Caco-2 (cell line): ENCODE measurements at regions not wholly inside any gene's neighbourhood (a gene's known extent, or its start where the extent isn't known, plus 50 kb on each side); places are given as distances from the start of the nearest gene placed in this dataset.
"Not testable (repeated sequence)": the region's sequence is repeated elsewhere in the genome, so short reads cannot be mapped to it uniquely, and the experiment has no call there.

ENCODE experiments used
- BruUV-seq: library from RNA; stranded (reverse); fragments of 400-500 nt; replicated peaks from 2 replicates; lab custom pipeline; 2021; lab: Mats Ljungman, UMichigan
- CTCF ChIA-PET: fragments of 300-600 bp; sonication (Branson Sonifier 250); formaldehyde crosslinking; loops from one replicate; lab custom pipeline; 2022; ENCODE audit warnings: antibody characterized with exemption; lab: Charles Lee
- POLR2A ChIA-PET: fragments of 300-600 bp; sonication (Branson Sonifier 250); formaldehyde crosslinking; loops from one replicate; lab custom pipeline; 2022; ENCODE audit warnings: antibody characterized with exemption; lab: Charles Lee
- DNase-seq, 2 experiments: peaks; one replicate each; pipeline versions ENCODE4 v3.0.0 to v3.0.0-alpha.2; 2020 to 2022
- H3K27me3 ChIP-seq: replicated peaks from 2 replicates; pipeline ENCODE4 v1.6.0; 2011; ENCODE audit warnings: low read length; ENCODE audit not compliant: control insufficient read depth, insufficient read depth
- H3K36me3 ChIP-seq: 2 replicates; pipeline ENCODE4 v1.5.1; 2011; ENCODE audit warnings: low read length; ENCODE audit not compliant: control insufficient read depth, insufficient read depth
- H3K4me1 ChIP-seq: fragments of 250-450 bp; sonication (Bioruptor Pico); 2 replicates; pipeline ENCODE4 v1.5.1; 2020; ENCODE audit warnings: mild to moderate bottlenecking
- H3K4me3 ChIP-seq: 2 replicates; pipeline ENCODE4 v1.5.1; 2011; ENCODE audit warnings: low read depth, mild to moderate bottlenecking, control low read depth, low read length
- H3K9me3 ChIP-seq: fragments of 250-450 bp; sonication (Bioruptor Pico); 2 replicates; pipeline ENCODE4 v1.5.1; 2020; ENCODE audit warnings: mild to moderate bottlenecking, moderate library complexity
- H3K27ac Mint-ChIP-seq: one replicate; pipeline ENCODE4 v1.8.0; 2022; ENCODE audit warnings: mixed read lengths; ENCODE audit not compliant: unreplicated experiment
- H3K27me3 Mint-ChIP-seq: one replicate; pipeline ENCODE4 v1.8.0; 2022; ENCODE audit warnings: mixed read lengths; ENCODE audit not compliant: insufficient read depth, unreplicated experiment
- H3K36me3 Mint-ChIP-seq: one replicate; pipeline ENCODE4 v1.8.0; 2022; ENCODE audit warnings: mild to moderate bottlenecking, mixed read lengths; ENCODE audit not compliant: insufficient read depth, unreplicated experiment
- H3K4me1 Mint-ChIP-seq: one replicate; pipeline ENCODE4 v1.8.0; 2022; ENCODE audit warnings: low read depth, mixed read lengths; ENCODE audit not compliant: unreplicated experiment
- H3K4me3 Mint-ChIP-seq: one replicate; pipeline ENCODE4 v1.8.0; 2022; ENCODE audit warnings: mild to moderate bottlenecking, moderate library complexity, mixed read lengths; ENCODE audit not compliant: unreplicated experiment
- H3K9me3 Mint-ChIP-seq: one replicate; pipeline ENCODE4 v1.8.0; 2022; ENCODE audit warnings: mixed read lengths; ENCODE audit not compliant: unreplicated experiment
- intact Hi-C: fragments of 100-400 bp; cut with micrococcal nuclease; formaldehyde crosslinking; loops from one replicate; pipeline ENCODE4 v1.10.0; 2022; ENCODE audit not compliant: unreplicated experiment
- TF ChIP-seq, protein P1 (sequence below), 2 experiments: fragments of 200-600 bp in 1 of 2; IDR thresholded peaks; 1 replicate in 1 of 2; 2 replicates in 1 of 2; pipeline versions ENCODE4 v1.5.1 to v1.8.0; 2011 to 2022; ENCODE audit warnings: antibody characterized with exemption in 1 of 2, control low read depth in 1 of 2, inconsistent platforms in 1 of 2, low read depth in 1 of 2, low read length in 1 of 2, mild to moderate bottlenecking in 1 of 2, moderate library complexity in 1 of 2; ENCODE audit not compliant: insufficient read depth in 1 of 2, severe bottlenecking in 1 of 2, unreplicated experiment in 1 of 2

DNA sequence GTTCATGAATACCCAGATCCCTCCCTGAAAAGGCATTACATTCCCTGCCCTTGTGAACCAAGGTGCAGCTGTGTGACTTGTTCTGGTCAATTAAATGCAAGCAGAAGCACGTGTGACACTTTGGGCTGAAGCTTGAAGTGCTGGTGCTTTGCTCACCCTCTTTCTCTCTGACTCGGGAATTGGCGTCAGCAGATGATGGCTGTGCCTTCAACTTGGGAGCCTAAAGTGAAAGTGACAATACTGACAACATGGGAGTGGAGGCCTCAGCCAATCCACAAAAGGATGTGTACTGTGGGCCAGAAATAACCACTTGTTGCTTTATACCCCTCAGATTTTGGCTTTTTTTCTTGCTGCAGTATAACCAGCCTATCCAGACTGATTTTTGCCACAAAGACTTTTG, 148.3 kb upstream of the THY1 start:
- no peaks in the 10 kb centered on the region for H3K36me3 Mint-ChIP-seq
- intact Hi-C loops = no loop called here
- no peak overlapping the region for H3K4me3 Mint-ChIP-seq
- peaks cover 3% of the 10 kb centered on the region for H3K27me3 Mint-ChIP-seq
- POLR2A ChIA-PET = no interaction called here
- H3K9me3 Mint-ChIP-seq = no peaks in the 10 kb centered on the region
- TF ChIP-seq, protein P1, sequence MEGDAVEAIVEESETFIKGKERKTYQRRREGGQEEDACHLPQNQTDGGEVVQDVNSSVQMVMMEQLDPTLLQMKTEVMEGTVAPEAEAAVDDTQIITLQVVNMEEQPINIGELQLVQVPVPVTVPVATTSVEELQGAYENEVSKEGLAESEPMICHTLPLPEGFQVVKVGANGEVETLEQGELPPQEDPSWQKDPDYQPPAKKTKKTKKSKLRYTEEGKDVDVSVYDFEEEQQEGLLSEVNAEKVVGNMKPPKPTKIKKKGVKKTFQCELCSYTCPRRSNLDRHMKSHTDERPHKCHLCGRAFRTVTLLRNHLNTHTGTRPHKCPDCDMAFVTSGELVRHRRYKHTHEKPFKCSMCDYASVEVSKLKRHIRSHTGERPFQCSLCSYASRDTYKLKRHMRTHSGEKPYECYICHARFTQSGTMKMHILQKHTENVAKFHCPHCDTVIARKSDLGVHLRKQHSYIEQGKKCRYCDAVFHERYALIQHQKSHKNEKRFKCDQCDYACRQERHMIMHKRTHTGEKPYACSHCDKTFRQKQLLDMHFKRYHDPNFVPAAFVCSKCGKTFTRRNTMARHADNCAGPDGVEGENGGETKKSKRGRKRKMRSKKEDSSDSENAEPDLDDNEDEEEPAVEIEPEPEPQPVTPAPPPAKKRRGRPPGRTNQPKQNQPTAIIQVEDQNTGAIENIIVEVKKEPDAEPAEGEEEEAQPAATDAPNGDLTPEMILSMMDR (IDR thresholded peaks at IDR 0.05; ENCODE audit: insufficient read depth in 1 of 2, low read depth in 1 of 2, low read length in 1 of 2, severe bottlenecking in 1 of 2, unreplicated experiment in 1 of 2) = no peak
- no peak overlapping the region for H3K27ac Mint-ChIP-seq
- no TSS peak for BruUV-seq
- no peaks in the 10 kb centered on the region for H3K36me3 ChIP-seq
- DNase-seq = no peak
- CTCF ChIA-PET = no interaction called here
- H3K9me3 ChIP-seq = no peaks in the 10 kb centered on the region
- peaks cover 10% of the 10 kb centered on the region for H3K4me1 ChIP-seq
- no peaks in the 10 kb centered on the region for H3K27me3 ChIP-seq
- H3K4me3 ChIP-seq = no peak overlapping the region
- H3K4me1 Mint-ChIP-seq = peaks cover 4% of the 10 kb centered on the region

DNA sequence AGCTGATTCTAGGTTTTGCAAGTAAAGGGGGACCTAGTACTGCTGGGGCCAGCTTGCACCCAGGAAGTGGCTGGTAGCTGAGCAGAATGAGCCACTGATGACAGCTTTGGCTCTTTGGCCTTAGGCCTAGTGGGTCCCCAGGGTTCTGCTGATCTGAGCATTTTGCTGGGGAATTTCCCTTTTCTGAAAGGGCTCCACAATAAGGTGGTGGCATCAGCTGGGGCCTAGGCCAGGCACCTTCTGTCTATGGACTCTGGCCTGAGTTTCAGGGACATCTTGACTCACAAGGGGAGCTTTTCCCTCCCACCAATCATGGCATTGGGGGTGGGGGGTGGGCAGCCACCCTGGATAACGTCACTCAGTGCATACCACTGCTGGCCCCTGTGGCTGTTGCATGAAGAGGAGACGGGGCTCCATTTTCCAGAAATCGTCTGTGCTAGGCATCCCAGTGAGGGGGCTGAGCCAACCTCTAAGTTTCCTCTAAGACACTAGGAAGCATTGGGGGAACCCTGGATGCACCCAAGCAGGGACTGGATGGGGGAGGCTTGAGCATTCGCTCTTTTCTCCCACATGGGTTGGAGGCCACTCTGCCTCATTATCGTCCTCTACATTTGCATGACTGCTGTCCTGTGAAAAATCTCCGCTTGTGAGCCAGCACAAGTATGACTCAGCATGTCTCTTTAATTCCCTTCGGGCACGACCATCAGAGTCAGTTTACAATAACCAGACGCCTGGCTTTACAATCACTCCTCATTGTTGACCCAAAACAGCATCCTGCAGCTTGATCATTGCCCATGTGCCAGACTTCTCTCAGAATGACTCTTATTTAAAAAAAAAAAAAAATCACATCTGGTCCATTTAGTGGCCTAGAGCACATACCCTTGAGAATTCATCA, 145.0 kb upstream of the THY1 start:
- peaks cover 9% of the 10 kb centered on the region for H3K4me1 ChIP-seq
- H3K4me3 ChIP-seq = no peak overlapping the region
- H3K27me3 ChIP-seq = no peaks in the 10 kb centered on the region
- H3K4me3 Mint-ChIP-seq = no peak overlapping the region
- intact Hi-C loops = no loop called here
- ChIA-PET CTCF (interaction anchor here (1.1 kb wide), 1 partner anchor 14 kb away, joined by 3 read pairs; no protein-coding TSS in a partner anchor), POLR2A (no interaction called here)
- no peaks in the 10 kb centered on the region for H3K9me3 ChIP-seq
- no peak for DNase-seq
- peaks cover 2% of the 10 kb centered on the region for H3K27me3 Mint-ChIP-seq
- H3K27ac Mint-ChIP-seq = no peak overlapping the region
- peaks cover 4% of the 10 kb centered on the region for H3K4me1 Mint-ChIP-seq
- TF ChIP-seq, protein P1 (IDR thresholded peaks at IDR 0.05; ENCODE audit: insufficient read depth in 1 of 2, low read depth in 1 of 2, low read length in 1 of 2, severe bottlenecking in 1 of 2, unreplicated experiment in 1 of 2) = no peak
- H3K36me3 ChIP-seq = no peaks in the 10 kb centered on the region
- BruUV-seq = no TSS peak
- no peaks in the 10 kb centered on the region for H3K36me3 Mint-ChIP-seq
- no peaks in the 10 kb centered on the region for H3K9me3 Mint-ChIP-seq

DNA sequence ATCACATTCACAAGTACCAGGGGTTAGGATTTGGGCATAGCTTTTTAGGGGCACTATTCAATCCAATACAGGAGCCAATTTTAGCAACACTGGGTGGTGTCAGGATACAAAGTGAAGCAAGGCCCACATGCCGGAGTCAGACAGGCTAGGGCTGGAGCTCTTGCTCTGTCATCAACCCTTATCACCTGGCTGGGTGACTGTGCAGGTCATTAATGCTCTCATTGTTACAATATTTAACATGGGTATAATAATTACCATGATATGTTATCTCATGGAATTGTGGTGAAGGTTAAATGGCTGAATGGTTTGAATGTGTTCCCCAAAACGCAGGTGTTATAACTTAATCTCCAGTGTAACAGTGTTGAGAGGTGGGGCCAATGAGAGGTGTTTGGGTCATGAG, 143.3 kb upstream of the THY1 start:
- POLR2A ChIA-PET = no interaction called here
- H3K27me3 ChIP-seq = no peaks in the 10 kb centered on the region
- intact Hi-C loops = no loop called here
- H3K36me3 ChIP-seq = no peaks in the 10 kb centered on the region
- CTCF ChIA-PET = no interaction called here
- Mint-ChIP-seq H3K36me3 (no peaks in the 10 kb centered on the region), H3K27me3 (peaks cover 15% of the 10 kb centered on the region), H3K4me1 (no peaks in the 10 kb centered on the region), H3K4me3 (no peak overlapping the region), H3K27ac (no peak overlapping the region), H3K9me3 (no peaks in the 10 kb centered on the region)
- no peaks in the 10 kb centered on the region for H3K9me3 ChIP-seq
- no TSS peak for BruUV-seq
- no peak overlapping the region for H3K4me3 ChIP-seq
- no peaks in the 10 kb centered on the region for H3K4me1 ChIP-seq
- TF ChIP-seq, protein P1 (IDR thresholded peaks at IDR 0.05; ENCODE audit: insufficient read depth in 1 of 2, low read depth in 1 of 2, low read length in 1 of 2, severe bottlenecking in 1 of 2, unreplicated experiment in 1 of 2) = no peak
- no peak for DNase-seq

DNA sequence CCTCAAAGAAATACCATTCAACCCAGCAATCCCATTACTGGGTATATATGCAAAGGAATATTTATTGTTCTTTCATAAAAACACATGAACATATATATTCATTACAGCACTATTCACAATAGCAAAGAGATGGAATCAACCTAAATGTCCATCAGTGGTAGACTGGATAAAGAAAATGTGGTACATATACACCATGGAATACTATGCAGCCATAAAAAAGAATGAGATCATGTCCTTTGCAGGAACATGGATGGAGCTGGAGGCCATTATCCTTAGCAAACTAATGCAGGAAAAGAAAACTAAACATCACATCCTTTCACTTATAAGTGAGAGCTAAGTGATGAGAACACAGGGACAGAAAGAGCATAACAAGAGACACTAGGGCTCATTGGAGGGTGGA, 142.7 kb upstream of the THY1 start:
- H3K4me3 Mint-ChIP-seq, H3K4me1 ChIP-seq, H3K36me3 ChIP-seq, BruUV-seq, H3K27ac Mint-ChIP-seq, H3K4me3 ChIP-seq, DNase-seq, H3K27me3 ChIP-seq, H3K36me3 Mint-ChIP-seq, H3K9me3 ChIP-seq, CTCF ChIA-PET, H3K9me3 Mint-ChIP-seq, H3K4me1 Mint-ChIP-seq, POLR2A ChIA-PET, intact Hi-C loops: not testable (repeated sequence)
- peaks cover 15% of the 10 kb centered on the region for H3K27me3 Mint-ChIP-seq
